Esophagus muscularis mucosa (tissue), 4 donors: ENCODE measurements at regions not wholly inside any gene's neighbourhood (a gene's known extent, or its start where the extent isn't known, plus 50 kb on each side); places are given as distances from the start of the nearest gene placed in this dataset.

ENCODE experiments used
- DNase-seq: peaks from one replicate; pipeline ENCODE4 v3.0.0-alpha.2; 2017; ENCODE audit errors: extremely low spot score
- H3K27ac ChIP-seq, 4 donors: fragments of 200-600 bp; sonication (generic); replicated peaks in 1 of 4; 1 replicate in 3 of 4; 2 replicates in 1 of 4; pipeline ENCODE4 v1.5.1; 2016 to 2019; ENCODE audit warnings: mild to moderate bottlenecking in 1 of 4
- H3K27me3 ChIP-seq, 4 donors: fragments of 200-600 bp; sonication (generic); one replicate each; pipeline versions ENCODE4 v1.5.1 to v1.6.0; 2016 to 2019
- H3K36me3 ChIP-seq, 4 donors: fragments of 200-600 bp; sonication (generic); one replicate each; pipeline ENCODE4 v1.5.1; 2016 to 2019
- H3K4me1 ChIP-seq, 4 donors: fragments of 200-600 bp; sonication (generic); one replicate each; pipeline ENCODE4 v1.5.1; 2016 to 2019
- H3K4me3 ChIP-seq, 4 donors: fragments of 200-600 bp; sonication (generic); 1 replicate in 2 of 4; 2 replicates in 2 of 4; pipeline ENCODE4 v1.5.1; 2016 to 2019; ENCODE audit warnings: mild to moderate bottlenecking in 4 of 4, moderate library complexity in 1 of 4
- H3K9me3 ChIP-seq, 4 donors: fragments of 200-600 bp; sonication (generic); 1 replicate in 3 of 4; 2 replicates in 1 of 4; pipeline ENCODE4 v1.5.1; 2016 to 2019
- EP300 ChIP-seq: sonication (generic); formaldehyde crosslinking; IDR thresholded peaks from one replicate; pipeline ENCODE4 v1.6.1; 2017; ENCODE audit warnings: antibody characterized with exemption
- POLR2A ChIP-seq: fragments of 450-650 bp; IDR thresholded peaks from one replicate; pipeline ENCODE4 v1.6.1; 2017; ENCODE audit warnings: antibody characterized with exemption, moderate library complexity, mild to moderate bottlenecking, low read depth
- POLR2AphosphoS5 ChIP-seq, 2 donors: sonication (generic); formaldehyde crosslinking; IDR thresholded peaks; one replicate each; pipeline ENCODE4 v1.6.1; 2017; ENCODE audit warnings: antibody characterized with exemption in 2 of 2
- WGBS: methylation state at CpG from one replicate; pipeline ENCODE4 v1.1.5; 2018; 5-methylcytosine and 5-hydroxymethylcytosine counted together
- intact Hi-C: fragments of 100-400 bp; cut with DNase I; formaldehyde crosslinking; loops from one replicate; pipeline ENCODE4 v1.15.1; 2023
- TF ChIP-seq, protein P1 (sequence below), 3 experiments: fragments of 200-600 bp in 2 of 3; fragments of 450-650 bp in 1 of 3; sonication (generic) in 2 of 3; IDR thresholded peaks; one replicate each; pipeline ENCODE4 v1.5.1; 2017 to 2019; ENCODE audit warnings: antibody characterized with exemption in 3 of 3, mild to moderate bottlenecking in 2 of 3, moderate library complexity in 1 of 3

DNA sequence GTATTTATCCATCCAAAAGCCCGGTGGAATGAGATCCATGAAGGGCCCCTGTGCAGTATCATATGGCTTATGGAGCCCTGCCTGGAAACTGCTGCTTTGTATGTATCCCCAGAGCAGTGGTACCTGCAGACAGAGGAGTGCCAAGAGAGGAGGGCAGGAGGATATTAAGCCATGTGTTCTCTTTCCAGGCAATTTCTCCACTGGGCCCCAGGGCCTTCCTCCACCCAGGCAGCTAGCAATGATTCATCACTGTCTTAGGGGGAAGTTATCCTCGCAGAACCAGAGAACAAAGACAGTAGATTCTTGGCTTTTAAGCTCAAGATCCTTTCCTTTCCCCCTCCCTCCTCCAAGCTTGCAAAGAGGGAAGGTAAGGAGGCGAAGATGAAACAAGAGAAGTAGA lies 98.1 kb downstream of the LRRC30 start:
- no peaks in the 10 kb centered on the region for H3K36me3 ChIP-seq
- H3K27ac ChIP-seq = no peak overlapping the region
- H3K4me3 ChIP-seq = no peak overlapping the region
- H3K9me3 ChIP-seq = no peaks in the 10 kb centered on the region
- H3K4me1 ChIP-seq = peaks cover 0 to 5% (median 0%) of the 10 kb centered on the region in 4 donors
- no peaks in the 10 kb centered on the region for H3K27me3 ChIP-seq
- DNase-seq = no peak
- intact Hi-C loops = no loop called here
- WGBS = 54% methylated on average over 3 of the region's 3 CpGs
- no peak for TF ChIP-seq EP300
- TF ChIP-seq POLR2A = no peak
- TF ChIP-seq, protein P1, sequence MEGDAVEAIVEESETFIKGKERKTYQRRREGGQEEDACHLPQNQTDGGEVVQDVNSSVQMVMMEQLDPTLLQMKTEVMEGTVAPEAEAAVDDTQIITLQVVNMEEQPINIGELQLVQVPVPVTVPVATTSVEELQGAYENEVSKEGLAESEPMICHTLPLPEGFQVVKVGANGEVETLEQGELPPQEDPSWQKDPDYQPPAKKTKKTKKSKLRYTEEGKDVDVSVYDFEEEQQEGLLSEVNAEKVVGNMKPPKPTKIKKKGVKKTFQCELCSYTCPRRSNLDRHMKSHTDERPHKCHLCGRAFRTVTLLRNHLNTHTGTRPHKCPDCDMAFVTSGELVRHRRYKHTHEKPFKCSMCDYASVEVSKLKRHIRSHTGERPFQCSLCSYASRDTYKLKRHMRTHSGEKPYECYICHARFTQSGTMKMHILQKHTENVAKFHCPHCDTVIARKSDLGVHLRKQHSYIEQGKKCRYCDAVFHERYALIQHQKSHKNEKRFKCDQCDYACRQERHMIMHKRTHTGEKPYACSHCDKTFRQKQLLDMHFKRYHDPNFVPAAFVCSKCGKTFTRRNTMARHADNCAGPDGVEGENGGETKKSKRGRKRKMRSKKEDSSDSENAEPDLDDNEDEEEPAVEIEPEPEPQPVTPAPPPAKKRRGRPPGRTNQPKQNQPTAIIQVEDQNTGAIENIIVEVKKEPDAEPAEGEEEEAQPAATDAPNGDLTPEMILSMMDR (IDR thresholded peaks at IDR 0.05) = no peak
- no peak for TF ChIP-seq POLR2AphosphoS5 (IDR thresholded peaks at IDR 0.05)

DNA sequence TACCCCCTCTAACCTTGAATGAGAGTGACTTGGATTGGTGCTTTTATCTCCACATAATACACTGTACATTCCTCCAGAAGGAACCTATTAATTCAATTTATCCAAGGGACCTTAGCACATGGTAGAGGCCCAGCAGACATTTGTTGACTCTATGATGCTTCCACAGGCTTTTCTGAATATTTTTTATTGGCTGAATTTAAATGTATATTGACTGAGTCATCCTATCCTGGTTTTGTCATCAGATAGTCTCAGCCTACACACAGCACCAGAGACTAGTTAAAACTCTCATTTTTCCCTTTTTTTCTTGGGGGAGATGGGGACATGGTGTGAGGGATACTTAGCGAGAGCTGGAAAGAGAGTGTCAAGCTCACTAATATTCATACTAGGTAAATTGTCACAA lies 101.6 kb downstream of the LRRC30 start:
- Histone ChIP-seq H3K27me3 (no peaks in the 10 kb centered on the region), H3K9me3 (no peaks in the 10 kb centered on the region), H3K27ac (no peak overlapping the region), H3K4me1 (no peaks in the 10 kb centered on the region), H3K36me3 (no peaks in the 10 kb centered on the region), H3K4me3 (no peak overlapping the region)
- intact Hi-C loops = no loop called here
- TF ChIP-seq, protein P1 (IDR thresholded peaks at IDR 0.05) = no peak
- TF ChIP-seq EP300 (no peak), POLR2AphosphoS5 (IDR thresholded peaks at IDR 0.05) (no peak), POLR2A (no peak)
- 100% methylated on average over 1 of the region's 1 CpG for WGBS
- DNase-seq = peak; percentile 31

DNA sequence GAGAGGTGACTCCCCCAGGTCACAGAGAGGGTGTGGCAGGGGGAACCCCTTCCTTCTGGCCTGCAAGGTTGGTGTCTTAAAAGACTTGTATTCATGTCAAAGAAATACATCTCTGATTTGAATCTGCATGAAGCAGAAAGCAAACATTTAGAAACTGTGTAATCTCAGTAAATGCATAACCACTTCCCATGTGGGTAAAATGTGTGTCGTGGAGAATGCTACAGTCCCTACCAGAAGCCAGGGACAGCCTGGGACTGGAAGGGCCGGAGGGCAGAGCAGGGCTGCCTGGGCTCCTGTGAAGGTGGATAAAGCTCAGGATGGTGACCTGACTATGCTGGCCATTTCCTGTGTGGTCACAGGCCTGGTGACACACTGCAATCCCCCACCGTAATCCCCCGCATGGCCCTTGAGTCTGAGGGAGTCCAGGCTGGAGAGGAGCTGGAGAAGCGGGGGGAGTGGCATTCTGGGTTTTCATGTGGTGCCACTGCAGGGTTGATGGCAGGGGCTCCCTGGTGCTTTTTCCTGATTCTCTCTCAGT lies 102.2 kb downstream of the LRRC30 start:
- no peak overlapping the region for H3K27ac ChIP-seq
- H3K4me1 ChIP-seq = no peaks in the 10 kb centered on the region
- no peak for TF ChIP-seq POLR2AphosphoS5 (IDR thresholded peaks at IDR 0.05)
- TF ChIP-seq, protein P1 (IDR thresholded peaks at IDR 0.05) = no peak
- TF ChIP-seq POLR2A = no peak
- TF ChIP-seq EP300 = no peak
- no peaks in the 10 kb centered on the region for H3K27me3 ChIP-seq
- 95% methylated on average over 5 of the region's 5 CpGs for WGBS
- intact Hi-C loops = no loop called here
- no peaks in the 10 kb centered on the region for H3K36me3 ChIP-seq
- no peak overlapping the region for H3K4me3 ChIP-seq
- DNase-seq = peak; percentile 72
- no peaks in the 10 kb centered on the region for H3K9me3 ChIP-seq

DNA sequence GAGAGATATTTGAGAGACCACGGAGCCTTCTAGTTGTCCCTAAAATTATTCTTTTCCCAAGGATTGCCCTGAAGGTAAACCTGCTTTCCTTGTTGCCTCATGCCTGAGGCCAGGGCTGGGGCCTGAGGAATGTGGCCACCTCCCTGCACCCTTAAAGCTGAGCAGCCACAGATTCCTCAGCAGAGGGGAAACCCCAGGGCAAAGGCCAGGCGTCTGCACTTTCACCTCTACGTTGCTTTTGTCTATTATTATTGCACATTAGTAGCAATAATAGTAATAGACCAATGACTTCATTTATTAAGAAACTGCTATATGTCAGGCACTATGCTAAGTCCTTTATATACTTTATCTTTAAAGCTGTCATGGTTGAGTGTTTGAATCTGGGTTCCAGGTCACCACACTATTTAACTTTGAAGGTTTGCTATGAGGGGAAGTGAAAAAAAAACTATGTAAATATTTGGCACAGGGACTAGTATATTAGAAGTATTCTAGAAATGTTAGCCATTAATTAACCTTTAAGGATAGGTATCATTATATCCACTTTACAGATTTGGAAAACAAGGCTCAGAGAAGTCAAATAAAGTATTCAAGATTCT lies 104.2 kb downstream of the LRRC30 start:
- 61% methylated on average over 3 of the region's 3 CpGs for WGBS
- peak; percentile 37 for DNase-seq
- no peaks in the 10 kb centered on the region for H3K27me3 ChIP-seq
- no peak overlapping the region for H3K4me3 ChIP-seq
- no peaks in the 10 kb centered on the region for H3K9me3 ChIP-seq
- TF ChIP-seq, protein P1 (IDR thresholded peaks at IDR 0.05) = no peak
- no peak for TF ChIP-seq POLR2A
- TF ChIP-seq EP300 = no peak
- TF ChIP-seq POLR2AphosphoS5 (IDR thresholded peaks at IDR 0.05) = no peak
- H3K36me3 ChIP-seq = no peaks in the 10 kb centered on the region
- no peak overlapping the region for H3K27ac ChIP-seq
- no peaks in the 10 kb centered on the region for H3K4me1 ChIP-seq
- intact Hi-C loops = no loop called here

DNA sequence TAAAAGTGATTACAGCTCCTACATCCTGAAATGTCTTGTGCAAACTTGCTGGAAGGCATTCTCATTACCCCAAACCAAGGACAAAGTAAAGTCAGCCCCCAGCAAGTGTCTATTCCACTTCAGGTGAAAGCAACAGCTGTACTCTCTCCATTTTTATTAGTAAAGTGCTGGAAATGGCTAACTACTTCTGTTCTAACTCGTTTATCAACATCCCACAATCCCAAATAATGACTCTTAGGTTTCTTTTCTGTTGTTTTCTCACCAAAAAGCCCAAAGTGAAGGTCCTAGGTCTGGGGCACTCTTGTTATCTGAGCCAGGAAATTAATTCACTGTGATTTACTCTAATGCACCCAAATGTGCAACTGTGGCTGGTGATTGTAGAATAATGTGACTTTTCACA lies 105.7 kb downstream of the LRRC30 start:
- Histone ChIP-seq H3K4me1 (no peaks in the 10 kb centered on the region), H3K27ac (no peak overlapping the region), H3K9me3 (no peaks in the 10 kb centered on the region), H3K4me3 (no peak overlapping the region), H3K27me3 (no peaks in the 10 kb centered on the region), H3K36me3 (no peaks in the 10 kb centered on the region)
- TF ChIP-seq, protein P1 (IDR thresholded peaks at IDR 0.05) = no peak
- no peak for TF ChIP-seq POLR2A
- no peak for TF ChIP-seq EP300
- WGBS = 64% methylated on average over 1 of the region's 1 CpG
- intact Hi-C loops = no loop called here
- peak; percentile 57 for DNase-seq
